ENCODE measurements at regions not wholly inside any gene's neighbourhood (a gene's known extent, or its start where the extent isn't known, plus 50 kb on each side); places are given as distances from the start of the nearest gene placed in this dataset.

DNA sequence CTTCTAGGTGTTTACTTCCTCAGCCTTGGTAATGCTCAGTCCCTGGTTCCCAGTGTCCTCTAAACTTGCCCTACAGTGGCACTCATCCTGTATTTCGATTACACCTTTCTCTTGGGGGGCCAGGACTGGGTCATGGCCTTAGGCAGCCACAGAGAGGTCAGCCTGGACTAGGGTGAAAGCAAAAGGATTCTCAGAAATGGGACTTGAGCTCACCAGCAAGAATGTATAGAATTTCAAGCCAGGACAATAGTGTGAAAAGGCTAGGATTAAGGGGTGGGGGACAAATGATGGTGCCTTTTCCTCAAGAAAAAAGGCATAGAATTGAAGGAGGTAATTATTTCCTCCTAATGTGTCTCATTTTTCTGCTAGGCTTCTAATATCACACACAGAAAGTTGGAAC lies 166.8 kb upstream of the RUNX1 start:
- Histone ChIP-seq H3K27ac (replicated peaks) (no peak overlapping the region), H3K27me3 (ENCODE audit: insufficient read depth, poor library complexity, severe bottlenecking) (no peaks in the 10 kb centered on the region), H3K4me3 (replicated peaks; ENCODE audit: insufficient read depth, low read length) (no peak overlapping the region)
- DNase-seq (ENCODE audit: low read depth in 1 of 2, low spot score in 1 of 2), result no peak
- no peak for TF ChIP-seq POLR2AphosphoS5 (IDR thresholded peaks at IDR 0.05; ENCODE audit: low read depth)
- TF ChIP-seq GABPA (IDR thresholded peaks at IDR 0.05; ENCODE audit: low read depth), result no peak
- TF ChIP-seq SPI1 (IDR thresholded peaks at IDR 0.05; ENCODE audit: borderline replicate concordance, low read depth), result no peak
- no peak for TF ChIP-seq REST (IDR thresholded peaks at IDR 0.05; ENCODE audit: insufficient replicate concordance, low read depth)
- TF ChIP-seq CTCF (IDR thresholded peaks at IDR 0.05; ENCODE audit: insufficient read depth, low read length), result no peak

GRCh38 chr21:35212393-35213127 lies 163.5 kb upstream of the RUNX1 start:
- Histone ChIP-seq H3K4me3 (replicated peaks; ENCODE audit: insufficient read depth, low read length) (no peak overlapping the region), H3K27ac (replicated peaks) (no peak overlapping the region), H3K27me3 (ENCODE audit: insufficient read depth, poor library complexity, severe bottlenecking) (no peaks in the 10 kb centered on the region)
- TF ChIP-seq GABPA (IDR thresholded peaks at IDR 0.05; ENCODE audit: low read depth) (no peak), REST (IDR thresholded peaks at IDR 0.05; ENCODE audit: insufficient replicate concordance, low read depth) (no peak), CTCF (IDR thresholded peaks at IDR 0.05; ENCODE audit: insufficient read depth, low read length) (no peak), SPI1 (IDR thresholded peaks at IDR 0.05; ENCODE audit: borderline replicate concordance, low read depth) (no peak), POLR2AphosphoS5 (IDR thresholded peaks at IDR 0.05; ENCODE audit: low read depth) (no peak)
- no peak for DNase-seq (ENCODE audit: low read depth in 1 of 2, low spot score in 1 of 2)

GRCh38 chr21:35211782-35212181 lies 162.7 kb upstream of the RUNX1 start:
- Histone ChIP-seq H3K27me3 (ENCODE audit: insufficient read depth, poor library complexity, severe bottlenecking) (no peaks in the 10 kb centered on the region), H3K4me3 (replicated peaks; ENCODE audit: insufficient read depth, low read length) (no peak overlapping the region), H3K27ac (replicated peaks) (no peak overlapping the region)
- no peak for DNase-seq (ENCODE audit: low read depth in 1 of 2, low spot score in 1 of 2)
- TF ChIP-seq SPI1 (IDR thresholded peaks at IDR 0.05; ENCODE audit: borderline replicate concordance, low read depth) (no peak), REST (IDR thresholded peaks at IDR 0.05; ENCODE audit: insufficient replicate concordance, low read depth) (no peak), CTCF (IDR thresholded peaks at IDR 0.05; ENCODE audit: insufficient read depth, low read length) (no peak), GABPA (IDR thresholded peaks at IDR 0.05; ENCODE audit: low read depth) (no peak), POLR2AphosphoS5 (IDR thresholded peaks at IDR 0.05; ENCODE audit: low read depth) (no peak)

Data from HL-60 (cell line).